ENCODE measurements at regions not wholly inside any gene's neighbourhood (a gene's known extent, or its start where the extent isn't known, plus 50 kb on each side); places are given as distances from the start of the nearest gene placed in this dataset.

DNA sequence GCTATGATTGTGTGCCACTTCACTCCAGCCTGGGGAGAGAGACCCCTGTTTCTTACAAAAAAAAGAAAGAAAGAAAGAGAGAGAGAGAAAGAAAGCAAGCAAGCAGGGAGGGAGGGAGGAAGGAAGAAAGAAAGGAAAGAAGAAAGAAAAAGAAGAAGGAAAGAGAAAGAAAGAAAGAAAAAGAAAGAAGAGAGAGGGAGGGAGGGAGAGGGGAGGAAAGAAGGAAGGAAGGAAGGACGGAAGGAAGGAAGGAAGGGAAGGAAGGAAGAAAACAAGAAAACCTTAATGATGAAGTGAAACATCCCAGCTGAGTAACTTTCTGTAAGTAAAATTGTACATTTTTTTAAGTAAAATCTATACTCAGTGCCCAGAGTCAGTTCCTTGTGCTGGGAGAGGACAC, 75.5 kb upstream of the GLS start:
- no peak for TF ChIP-seq EZH2 (IDR thresholded peaks at IDR 0.05; ENCODE audit: insufficient read depth, low read length)
- TF ChIP-seq, protein P1, sequence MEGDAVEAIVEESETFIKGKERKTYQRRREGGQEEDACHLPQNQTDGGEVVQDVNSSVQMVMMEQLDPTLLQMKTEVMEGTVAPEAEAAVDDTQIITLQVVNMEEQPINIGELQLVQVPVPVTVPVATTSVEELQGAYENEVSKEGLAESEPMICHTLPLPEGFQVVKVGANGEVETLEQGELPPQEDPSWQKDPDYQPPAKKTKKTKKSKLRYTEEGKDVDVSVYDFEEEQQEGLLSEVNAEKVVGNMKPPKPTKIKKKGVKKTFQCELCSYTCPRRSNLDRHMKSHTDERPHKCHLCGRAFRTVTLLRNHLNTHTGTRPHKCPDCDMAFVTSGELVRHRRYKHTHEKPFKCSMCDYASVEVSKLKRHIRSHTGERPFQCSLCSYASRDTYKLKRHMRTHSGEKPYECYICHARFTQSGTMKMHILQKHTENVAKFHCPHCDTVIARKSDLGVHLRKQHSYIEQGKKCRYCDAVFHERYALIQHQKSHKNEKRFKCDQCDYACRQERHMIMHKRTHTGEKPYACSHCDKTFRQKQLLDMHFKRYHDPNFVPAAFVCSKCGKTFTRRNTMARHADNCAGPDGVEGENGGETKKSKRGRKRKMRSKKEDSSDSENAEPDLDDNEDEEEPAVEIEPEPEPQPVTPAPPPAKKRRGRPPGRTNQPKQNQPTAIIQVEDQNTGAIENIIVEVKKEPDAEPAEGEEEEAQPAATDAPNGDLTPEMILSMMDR (IDR thresholded peaks at IDR 0.05; ENCODE audit: insufficient read depth, low read depth, low read length), result no peak
